HG03521 (cell line): ENCODE measurements at regions not wholly inside any gene's neighbourhood (a gene's known extent, or its start where the extent isn't known, plus 50 kb on each side); places are given as distances from the start of the nearest gene placed in this dataset.
"Not testable (repeated sequence)": the region's sequence is repeated elsewhere in the genome, so short reads cannot be mapped to it uniquely, and the experiment has no call there.

Source experiments
- ATAC-seq: cut with Tn5 transposase; IDR thresholded peaks from one replicate; pipeline ENCODE4 v1.9.1; 2021; ENCODE audit warnings: mild to moderate bottlenecking, moderate library complexity; ENCODE audit not compliant: unreplicated experiment

DNA sequence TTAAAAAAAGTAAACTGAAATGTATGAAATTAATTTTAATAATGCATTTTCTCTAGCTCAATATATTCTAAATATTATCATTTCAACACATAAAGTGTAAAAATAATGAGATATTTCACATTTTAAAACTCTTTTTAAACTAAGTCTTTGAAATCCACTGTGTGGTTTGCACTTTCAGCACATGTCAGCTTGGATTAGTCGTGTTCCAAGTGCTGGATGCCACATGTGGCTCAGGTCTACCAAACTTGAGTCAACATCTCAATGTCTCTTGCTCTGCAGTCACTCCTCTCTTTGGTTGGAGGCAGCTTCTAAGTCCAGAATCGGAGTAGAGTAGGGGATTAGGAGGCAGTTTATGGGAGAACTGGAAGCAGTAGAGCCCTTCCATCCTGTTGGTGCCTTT lies 173.7 kb upstream of the ANKRD55 start:
- ATAC-seq, result no peak

DNA sequence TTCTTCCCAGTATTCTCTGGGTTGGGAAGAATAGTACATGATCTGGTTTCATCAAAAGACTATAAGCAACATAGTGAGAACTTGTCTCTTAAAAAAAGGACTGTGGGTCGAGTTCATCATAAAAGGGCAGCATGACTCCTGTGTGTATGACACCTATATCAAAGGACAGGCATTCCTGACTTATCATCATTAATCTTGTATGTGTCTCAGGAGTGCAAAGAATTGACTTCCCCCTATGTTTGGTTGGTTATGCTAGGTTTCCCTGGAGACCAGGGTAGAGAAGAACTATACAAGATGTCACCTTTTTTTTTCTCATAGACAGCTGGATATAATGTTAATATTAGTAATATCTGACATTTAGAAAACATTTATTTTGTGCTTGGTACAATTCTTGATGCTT lies 173.1 kb upstream of the ANKRD55 start:
- no peak for ATAC-seq

DNA sequence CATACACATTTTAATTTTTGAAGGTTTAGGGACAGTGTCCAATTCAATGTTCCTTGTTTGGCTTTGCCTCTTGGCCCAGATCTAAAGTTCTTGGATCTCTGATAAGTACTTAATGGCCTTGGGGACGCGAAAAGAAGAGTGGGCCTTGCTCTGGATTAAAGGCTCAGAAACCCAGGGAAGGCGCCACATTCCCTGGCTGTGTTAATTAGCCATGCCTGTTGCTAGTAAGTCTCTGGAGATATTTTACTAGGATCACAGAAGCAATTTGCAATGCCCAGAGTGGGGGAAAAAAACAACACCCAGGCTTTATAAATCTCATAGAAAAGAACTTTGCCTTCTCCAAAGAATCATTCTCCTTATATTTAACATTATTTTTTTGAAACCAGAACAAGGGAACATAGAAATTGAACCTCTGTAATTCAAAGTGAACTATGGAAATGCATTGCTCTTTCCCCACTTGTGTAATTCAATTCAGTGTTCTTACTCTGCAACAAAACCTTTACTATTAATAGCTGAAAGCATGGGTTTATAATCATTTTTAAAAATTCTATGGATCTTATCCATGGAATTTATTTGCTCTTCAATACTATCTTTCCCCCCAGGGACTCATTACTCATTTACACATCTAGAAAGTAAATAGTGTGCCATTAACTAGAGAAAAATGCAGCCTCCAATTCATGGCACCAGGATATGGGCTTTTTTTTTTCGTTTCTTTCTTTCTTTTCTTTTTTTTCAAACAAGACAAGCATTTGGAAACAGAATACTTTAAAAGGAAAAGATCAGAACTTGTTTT lies 172.2 kb upstream of the ANKRD55 start:
- no peak for ATAC-seq

DNA sequence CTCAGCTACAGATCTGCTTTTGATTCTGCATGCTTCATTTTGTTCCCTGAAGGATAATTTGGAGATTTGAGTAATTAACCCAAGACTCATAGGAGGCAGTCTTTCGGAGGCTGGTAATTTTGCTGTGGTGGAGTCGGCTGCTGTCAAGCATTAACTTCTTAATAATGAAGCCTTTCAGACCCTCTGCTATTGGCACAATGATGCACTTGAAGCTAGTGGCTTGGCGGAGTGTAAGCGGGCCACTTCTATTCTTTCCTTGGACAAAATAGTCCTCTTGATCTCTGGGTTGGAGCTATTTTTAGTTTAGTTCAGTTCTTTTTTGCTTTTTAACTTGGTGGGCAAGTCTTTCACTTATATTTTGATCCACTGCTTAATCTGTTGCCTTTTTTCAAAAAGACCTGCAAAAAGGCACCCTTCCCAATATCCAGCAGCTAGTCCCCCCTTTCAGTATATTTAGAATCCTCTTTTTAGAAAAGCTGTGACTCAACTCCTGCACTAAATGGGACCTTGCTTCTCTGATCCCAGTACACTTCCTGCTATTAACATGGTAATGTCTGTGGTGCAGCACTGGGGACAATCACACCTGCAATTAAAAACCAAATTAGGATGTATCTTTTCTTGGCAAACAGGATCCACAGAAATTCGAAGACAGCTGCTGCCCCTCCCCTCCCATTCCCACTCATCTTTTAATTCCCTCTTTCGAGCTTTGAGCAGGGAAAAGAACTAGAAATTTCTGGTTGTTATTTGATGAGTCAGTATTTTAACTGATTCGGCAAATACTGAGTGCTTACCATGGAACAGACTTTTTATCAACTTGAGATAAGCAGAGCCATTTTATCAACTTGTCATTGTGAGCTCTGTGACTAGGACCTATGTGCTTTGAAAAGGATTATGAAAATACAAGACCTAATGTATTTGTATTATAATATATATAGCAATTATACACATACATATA lies 169.4 kb upstream of the ANKRD55 start:
- ATAC-seq, result no peak

DNA sequence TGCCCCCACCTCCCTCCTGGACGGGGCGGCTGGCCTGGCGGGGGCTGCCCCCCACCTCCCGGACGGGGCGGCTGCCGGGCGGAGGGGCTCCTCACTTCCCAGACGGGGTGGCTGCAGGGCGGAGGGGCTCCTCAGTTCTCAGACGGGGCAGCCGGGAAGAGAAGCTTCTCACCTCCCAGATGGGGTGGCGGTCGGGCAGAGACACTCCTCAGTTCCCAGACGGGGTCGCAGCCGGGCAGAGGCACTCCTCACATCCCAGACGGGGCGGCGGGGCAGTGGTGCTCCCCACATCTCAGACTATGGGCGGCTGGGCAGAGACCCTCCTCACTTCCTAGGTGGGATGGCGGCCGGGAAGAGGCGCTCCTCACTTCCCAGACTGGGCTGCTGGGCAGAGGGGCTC lies 164.7 kb upstream of the ANKRD55 start:
- not testable (repeated sequence) for ATAC-seq

DNA sequence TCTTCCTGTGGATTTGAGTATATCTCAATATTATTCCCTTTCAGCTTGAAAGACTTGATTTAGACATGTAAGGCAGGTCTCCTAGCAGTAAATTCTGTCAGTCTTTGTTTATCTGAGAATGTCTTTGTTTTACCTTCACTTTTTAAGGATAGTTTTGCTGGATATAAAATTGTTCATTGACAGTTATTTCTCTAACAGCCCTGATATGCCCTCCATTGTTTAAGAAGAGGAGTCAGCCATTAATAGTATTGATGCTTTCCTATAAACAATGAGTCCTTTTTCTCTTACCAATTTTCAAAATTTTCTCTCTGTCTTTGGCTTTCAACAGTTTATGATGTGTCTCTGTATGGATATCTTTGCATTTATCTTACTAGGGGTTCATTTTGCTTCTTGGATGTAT lies 163.5 kb upstream of the ANKRD55 start:
- ATAC-seq, result no peak

DNA sequence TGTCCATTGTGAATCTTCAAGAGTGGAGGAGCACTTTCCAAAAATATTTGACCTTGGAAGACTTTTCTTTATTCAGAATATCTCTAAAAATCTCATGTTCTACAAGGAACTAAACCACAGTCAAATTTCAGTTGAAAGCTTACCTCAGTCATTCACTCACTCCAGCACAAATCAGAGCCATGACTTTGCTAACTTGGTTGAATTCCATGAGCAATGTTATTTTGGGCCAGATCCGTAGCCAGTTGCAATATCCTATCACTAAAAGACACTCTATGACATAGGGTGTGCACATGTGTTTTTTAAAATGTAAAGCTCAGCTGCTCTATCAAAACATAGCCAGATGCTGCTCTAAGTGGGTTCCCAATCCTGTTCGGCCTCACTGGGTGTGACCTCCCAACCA lies 156.1 kb upstream of the ANKRD55 start:
- ATAC-seq, result no peak

DNA sequence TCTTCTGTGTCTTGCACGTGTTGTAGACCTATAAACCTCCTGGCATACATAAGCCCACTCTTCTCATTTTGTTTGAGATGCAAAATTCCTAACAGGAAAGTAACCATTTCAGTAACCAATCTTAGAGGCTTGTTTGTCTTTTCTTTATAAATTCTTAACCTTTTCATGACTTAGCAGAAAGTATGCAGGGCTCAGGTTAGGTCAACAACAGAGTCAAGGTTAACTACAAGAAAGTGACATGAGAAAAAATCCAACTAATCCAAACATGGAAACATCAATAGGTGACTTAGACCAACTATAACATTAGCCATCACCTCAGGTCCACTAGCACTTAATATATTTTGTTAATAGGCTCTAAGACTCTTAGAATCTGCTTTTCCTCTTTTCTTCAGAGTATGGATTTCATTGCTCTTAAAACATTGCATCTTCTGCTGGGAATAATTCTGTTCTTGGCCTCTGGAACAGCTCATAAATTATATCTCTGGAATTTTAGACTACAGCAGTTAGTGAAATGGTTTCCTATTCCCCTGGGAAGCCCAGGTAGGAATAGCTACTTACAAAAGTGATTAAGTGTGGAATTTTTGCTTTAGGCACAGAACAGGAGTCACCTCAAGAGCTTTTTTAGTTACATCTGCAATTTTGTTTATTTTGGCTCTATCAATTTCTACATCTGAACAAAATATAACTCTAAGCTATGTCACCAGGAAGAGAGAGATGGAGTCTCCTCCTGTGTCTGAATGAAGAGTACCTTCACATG lies 155.3 kb upstream of the ANKRD55 start:
- ATAC-seq, result no peak

DNA sequence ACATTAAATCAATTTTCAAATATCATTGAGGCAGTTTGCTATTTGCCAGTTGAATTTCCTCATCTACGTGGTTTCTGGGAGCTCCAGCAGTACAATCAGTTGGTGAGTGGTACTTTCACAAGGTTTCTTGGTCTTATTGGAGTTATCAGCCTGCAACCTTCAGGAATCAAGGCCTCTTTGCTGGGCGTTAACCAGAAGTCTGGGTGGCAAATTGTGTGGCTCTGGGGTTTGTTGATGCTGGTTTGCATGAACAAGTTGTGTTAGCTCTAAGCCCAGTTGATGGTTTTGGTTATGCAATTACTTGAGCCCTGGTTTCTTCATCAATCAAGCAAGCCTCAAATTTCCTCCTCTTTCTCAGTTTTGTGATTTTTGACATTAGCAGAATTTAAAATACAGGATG lies 152.9 kb upstream of the ANKRD55 start:
- no peak for ATAC-seq

DNA sequence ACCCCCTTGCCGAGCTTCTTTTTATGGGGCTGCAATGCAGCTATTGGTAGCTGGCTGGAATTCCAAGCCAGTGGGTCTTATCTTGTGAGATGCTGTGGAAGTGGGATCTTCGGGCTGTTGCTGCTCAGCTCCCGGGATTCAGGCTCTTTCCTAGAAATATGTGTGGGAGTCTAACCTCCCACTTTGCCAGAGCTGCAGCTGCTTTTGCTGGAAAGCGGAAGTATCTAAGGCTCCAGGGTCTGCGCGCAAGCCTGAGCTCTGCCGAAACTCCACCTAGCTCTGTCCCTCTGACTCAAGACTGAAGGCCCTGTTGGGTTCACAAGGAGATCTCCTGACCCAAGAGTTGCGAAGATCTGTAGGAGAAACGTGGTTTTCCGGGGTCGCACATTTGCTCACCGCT lies 151.1 kb upstream of the ANKRD55 start:
- no peak for ATAC-seq

DNA sequence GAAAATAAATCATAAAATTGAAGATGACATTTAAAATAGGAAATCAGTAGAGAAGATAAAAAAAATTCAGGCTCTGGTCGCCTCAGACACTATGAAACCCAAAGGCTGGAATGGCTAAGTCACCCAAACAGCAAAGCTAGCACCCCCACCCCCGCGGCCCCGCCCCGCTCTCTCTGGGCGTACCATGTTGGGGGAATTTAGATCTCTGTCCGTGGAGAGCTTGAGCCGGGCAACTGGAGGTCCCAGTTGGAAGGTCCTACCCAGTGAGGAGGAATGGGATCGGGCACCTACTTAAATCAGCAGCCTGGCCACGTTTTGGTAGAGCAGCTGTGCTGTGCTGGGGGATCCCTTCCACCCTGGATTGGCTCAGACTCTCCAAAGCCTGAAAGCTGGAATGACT lies 150.6 kb upstream of the ANKRD55 start:
- ATAC-seq, result no peak

DNA sequence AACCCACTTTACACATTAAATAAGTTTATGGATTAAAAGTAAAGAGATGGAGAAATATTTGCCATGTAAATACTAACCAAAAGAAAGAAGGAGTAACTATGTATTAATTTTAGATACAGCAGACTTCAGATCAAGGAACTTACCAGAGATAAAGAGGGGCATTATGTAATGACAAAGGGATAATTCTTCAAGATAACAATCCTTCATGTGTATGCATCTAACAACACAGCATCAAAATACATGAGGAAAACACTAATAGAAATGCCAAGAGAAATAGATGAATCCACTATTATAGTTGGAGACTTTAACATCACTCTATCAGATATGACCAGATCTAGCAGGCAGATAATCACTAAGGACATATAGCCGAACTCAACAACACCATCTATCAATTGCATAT lies 149.8 kb upstream of the ANKRD55 start:
- no peak for ATAC-seq

DNA sequence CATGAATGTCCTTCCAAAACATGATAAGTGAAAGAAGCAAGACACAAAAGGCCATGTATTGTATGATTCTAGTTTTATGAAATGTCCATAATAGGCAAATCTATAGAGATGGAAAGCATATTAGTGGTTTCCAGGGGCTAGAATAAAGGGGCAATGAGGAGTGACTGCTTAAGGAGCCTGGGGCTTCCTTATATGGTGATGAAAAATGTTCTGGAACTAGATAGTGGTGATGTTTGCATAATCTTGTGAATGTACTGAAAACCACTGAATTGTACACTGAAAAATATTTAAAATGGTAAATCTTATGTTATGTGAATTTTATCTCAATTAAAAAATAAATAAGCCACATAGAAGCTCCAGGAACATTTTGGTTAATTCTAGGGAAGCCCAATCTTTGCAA lies 144.4 kb upstream of the ANKRD55 start:
- no peak for ATAC-seq

DNA sequence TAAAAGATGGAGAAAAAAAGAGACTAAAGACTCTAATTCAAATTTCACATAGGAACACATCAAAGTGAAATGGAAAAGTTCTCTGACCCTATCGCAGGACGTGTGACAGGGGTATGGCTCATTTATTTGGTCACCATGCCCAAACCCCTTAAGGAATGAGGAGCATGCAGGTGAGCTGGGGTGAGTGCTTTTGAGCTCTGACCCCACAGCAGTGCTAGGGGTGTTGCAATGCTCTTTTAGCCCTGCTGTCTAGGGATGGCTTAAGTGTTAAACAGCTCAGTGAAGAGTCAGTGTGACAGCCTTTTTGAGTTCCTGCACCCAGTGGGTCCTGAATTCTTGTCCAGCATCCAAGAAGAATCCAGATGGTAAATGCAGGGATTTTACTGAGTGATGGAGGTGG lies 143.0 kb upstream of the ANKRD55 start:
- ATAC-seq, result no peak

DNA sequence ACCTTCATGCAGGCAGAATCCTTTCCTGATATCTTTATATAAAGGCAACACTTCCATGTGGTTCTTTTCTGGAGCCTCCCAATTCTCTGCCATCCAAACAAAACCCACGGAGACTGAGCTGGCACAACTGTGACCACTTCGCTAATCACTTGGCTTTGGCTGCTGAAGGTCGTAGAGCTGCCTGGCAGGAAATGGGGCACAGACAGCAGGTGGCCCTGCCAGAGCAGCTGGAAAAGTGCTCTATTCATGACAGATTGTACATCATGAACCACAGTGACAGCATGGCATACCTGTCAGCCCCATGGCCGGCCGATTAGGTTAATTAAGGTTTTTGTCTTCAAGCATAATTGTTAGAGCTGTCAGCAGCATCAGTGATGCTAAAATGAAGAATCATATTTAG lies 141.9 kb upstream of the ANKRD55 start:
- ATAC-seq, result no peak

DNA sequence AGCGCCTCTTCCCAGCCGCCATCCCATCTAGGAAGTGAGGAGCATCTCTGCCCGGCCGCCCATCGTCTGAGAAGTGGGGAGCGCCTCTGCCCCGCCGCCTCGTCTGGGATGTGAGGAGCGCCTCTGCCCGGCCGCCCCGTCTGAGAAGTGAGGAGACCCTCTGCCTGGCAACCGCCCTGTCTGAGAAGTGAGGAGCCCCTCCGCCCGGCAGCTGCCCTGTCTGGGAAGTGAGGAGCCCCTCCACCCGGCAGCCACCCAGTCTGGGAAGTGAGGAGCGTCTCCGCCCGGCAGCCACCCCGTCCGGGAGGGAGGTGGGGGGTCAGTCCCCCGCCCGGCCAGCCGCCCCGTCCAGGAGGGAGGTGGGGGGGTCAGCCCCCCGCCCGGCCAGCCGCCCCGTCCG lies 139.4 kb upstream of the ANKRD55 start:
- not testable (repeated sequence) for ATAC-seq

DNA sequence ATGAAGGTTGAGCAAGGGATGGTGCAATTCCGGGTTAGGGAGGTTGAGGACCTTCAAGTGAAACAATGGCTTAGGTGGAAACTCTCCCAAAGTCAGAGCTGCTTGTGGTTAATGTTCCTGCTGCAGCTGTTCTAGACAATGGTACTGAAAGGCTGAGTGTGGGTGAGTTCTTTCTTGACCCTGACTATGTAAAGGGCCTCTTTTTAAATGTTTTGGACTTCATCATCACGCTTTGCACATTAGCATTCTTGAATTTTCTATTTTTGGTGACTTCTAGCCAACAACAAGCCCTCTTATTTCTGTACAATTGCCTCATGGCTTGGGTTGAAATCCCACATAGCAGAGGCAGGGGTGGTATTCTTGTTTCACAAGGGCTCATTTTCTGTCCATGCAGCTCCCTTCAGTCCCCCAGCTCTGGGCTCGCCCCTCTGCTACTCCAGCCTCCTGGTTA lies 136.3 kb upstream of the ANKRD55 start:
- no peak for ATAC-seq

DNA sequence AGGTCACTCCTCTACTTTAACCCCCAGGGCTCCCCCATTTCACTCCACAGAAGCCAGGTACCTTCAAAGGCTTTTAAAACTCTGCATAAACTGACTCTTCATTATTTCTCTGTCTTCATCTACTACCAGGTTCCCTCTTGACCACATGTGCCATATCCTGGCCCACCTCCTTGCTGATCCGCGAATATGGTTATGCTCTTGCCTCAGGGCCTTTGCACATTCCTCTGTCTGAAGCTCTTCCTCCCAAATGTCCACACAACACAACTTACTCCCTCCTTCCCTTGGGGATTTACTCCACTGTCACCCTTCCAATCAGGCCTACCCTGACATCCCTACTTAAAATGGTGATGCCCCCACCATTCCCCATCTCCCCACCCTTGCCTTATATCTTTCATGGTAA lies 134.6 kb upstream of the ANKRD55 start:
- no peak for ATAC-seq

DNA sequence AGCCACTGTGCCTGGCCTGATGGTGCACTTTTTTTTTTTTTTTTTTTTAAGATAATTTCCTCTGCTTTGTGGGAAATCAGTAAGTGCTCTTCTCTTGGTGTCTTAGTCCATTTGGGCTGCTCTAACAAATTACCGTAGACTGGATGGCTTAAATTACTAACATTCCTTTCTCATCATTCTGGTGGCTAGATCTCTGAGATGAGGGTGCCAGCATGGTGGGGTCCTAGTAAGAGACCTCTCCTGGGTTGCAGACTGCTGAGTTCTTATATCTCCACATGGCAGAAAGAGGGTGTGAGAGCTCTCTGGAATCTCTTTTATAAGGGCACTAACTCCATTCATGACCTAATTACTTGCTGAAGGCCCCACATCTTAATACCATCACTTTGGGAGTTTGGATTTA lies 133.9 kb upstream of the ANKRD55 start:
- no peak for ATAC-seq

DNA sequence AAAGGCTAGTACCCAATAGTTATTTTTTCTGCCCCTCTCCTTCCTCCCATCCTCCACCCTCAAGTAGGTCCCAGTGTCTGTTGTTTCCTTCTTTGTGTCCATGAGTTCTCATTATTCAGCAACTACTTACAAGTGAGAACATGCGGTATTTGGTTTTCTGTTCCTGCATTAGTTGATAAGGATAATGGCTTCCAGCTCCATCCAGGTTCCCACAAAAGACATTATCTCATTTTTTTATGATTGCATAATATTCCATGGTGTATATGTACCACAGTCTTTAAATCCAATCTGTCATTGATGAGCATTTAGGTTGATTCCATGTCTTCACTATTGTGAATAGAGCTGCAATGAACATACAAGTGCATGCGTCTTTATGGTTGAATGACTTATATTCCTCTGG lies 128.3 kb upstream of the ANKRD55 start:
- no peak for ATAC-seq

DNA sequence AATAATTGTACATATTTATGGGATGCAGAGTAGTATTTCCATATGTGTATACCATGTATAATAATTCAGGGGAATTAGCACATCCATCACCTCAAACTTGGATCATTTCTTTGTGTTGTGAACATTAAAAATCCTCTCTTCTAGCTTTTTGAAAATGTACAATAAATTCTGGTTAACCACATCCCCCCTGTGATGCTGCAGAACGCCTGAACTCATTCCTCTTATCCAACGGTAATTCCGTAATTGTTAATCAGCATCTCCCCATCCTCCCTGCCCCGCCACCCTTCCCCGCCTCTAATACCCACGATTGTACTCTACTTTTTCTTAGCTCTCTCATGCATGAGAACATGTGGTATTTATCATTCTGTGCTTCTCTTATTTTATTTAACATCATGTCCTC lies 127.7 kb upstream of the ANKRD55 start:
- no peak for ATAC-seq
